ENCODE measurements at regions not wholly inside any gene's neighbourhood (a gene's known extent, or its start where the extent isn't known, plus 50 kb on each side); places are given as distances from the start of the nearest gene placed in this dataset.

DNA sequence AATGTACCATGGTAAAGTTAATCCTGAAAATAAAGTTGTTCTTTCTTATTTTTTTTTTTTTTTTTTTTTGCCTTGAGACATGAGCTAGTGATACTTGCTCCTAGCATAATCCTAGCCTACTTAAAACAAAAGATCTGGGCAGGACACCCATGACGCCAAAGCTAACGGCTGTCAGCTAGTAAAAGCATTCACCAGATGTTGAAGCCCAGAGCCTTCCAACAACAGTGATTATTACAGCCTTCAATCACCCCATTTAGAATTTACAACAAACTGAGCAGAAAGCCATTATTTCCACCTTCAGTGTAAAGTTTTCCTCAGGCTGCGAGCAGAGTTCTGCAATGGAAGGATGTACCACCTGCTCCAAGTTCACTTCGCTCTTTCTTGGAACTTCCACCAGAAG lies 259.5 kb downstream of the SP3 start:
- TF ChIP-seq, protein P1, sequence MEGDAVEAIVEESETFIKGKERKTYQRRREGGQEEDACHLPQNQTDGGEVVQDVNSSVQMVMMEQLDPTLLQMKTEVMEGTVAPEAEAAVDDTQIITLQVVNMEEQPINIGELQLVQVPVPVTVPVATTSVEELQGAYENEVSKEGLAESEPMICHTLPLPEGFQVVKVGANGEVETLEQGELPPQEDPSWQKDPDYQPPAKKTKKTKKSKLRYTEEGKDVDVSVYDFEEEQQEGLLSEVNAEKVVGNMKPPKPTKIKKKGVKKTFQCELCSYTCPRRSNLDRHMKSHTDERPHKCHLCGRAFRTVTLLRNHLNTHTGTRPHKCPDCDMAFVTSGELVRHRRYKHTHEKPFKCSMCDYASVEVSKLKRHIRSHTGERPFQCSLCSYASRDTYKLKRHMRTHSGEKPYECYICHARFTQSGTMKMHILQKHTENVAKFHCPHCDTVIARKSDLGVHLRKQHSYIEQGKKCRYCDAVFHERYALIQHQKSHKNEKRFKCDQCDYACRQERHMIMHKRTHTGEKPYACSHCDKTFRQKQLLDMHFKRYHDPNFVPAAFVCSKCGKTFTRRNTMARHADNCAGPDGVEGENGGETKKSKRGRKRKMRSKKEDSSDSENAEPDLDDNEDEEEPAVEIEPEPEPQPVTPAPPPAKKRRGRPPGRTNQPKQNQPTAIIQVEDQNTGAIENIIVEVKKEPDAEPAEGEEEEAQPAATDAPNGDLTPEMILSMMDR (IDR thresholded peaks at IDR 0.05; ENCODE audit: low read depth, low read length), result no peak

DNA sequence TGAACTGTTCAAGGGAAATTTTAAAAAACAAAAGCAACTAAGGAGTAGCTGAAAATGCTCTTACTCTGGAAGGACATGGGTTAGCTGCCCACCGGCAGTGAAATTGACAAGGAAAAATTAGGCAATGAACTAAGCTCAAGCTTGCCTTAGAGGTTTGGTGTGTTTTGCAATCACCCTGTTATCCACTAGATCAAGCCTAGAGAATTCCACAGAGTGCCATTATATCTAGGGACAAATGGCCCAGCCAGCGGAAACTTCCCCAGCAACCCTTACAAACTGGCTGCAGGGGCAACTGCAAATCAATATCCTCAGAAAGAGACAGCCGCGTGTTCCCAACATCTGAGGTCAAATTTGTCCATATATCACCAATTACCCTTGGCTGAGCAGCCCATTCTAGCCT lies 258.2 kb downstream of the SP3 start:
- TF ChIP-seq, protein P1 (IDR thresholded peaks at IDR 0.05; ENCODE audit: low read depth, low read length), result no peak
- H3K4me3 ChIP-seq (ENCODE audit: low read depth, low read length), result no peak overlapping the region

More for the DNA sequence above, 259.5 kb downstream of the SP3 start:
- H3K4me3 ChIP-seq (ENCODE audit: low read depth, low read length), result no peak overlapping the region

DNA sequence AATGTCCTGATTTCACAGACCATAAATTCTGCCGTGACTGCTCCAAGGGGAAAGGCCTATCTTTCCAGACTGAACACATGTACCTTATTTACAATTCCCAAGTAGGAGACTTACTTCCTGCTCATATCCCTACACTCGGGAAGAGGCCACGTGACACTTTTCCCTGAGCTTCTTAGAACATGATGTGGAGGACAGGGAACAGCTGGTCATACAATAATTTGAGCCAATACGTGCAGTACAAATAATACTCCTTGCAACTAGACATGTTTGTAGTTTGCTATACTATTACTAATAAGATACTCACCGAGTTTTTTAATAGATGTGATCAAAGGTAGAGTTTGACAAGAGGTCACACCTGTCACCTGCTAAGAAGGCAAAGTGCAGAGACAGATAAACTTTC lies 256.4 kb downstream of the SP3 start:
- no peak overlapping the region for H3K4me3 ChIP-seq (ENCODE audit: low read depth, low read length)
- TF ChIP-seq, protein P1 (IDR thresholded peaks at IDR 0.05; ENCODE audit: low read depth, low read length), result no peak

DNA sequence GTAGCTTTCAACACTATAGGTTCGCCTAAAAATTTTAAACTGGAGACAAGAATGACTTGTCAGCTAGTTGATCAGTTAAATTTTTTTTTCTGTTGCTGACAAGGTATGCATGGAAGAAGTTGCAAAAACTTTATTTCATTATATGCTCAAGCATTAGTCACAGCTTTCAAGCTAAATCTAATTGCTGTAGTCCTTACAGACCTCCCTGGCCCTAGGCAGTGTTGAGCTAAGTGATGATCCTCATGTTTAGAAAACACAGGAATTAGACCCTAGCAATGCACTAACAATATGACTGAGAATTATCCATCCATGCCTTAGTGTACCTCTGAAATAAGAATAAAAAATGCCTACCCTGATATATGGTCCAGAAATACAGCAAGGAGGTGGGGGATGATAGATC lies 253.4 kb downstream of the SP3 start:
- TF ChIP-seq, protein P1 (IDR thresholded peaks at IDR 0.05; ENCODE audit: low read depth, low read length), result no peak
- H3K4me3 ChIP-seq (ENCODE audit: low read depth, low read length), result no peak overlapping the region

DNA sequence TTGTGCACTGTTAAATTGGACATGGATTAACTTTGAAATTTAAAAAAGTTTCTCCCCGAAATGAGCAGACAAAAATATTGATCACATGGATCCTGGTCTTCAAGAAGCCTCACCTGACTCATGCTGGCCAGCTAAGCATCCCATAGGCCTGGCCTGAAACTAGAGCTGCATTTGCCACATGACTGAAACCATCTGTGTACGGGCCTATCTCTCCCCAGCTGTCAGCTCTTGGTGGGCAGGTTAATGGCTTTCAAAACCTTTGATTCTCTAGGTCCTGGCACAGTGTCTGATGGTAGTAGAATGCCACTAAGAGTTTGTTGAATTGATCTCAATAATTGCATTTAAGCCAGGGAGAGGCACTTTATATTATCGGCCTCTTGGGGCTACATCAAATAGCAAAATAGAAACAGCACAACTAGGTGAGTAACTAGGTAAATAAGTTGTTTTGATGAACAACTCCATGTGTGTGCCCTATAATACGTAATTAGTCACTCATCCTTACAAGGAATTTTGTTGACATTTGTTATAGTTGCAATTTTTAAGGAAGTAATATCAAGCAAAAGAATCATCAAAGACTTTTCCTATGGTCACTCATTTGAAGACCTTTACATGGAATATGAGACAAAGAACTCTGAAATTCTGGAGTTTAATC lies 251.1 kb downstream of the SP3 start:
- TF ChIP-seq, protein P1 (IDR thresholded peaks at IDR 0.05; ENCODE audit: low read depth, low read length), result no peak
- no peak overlapping the region for H3K4me3 ChIP-seq (ENCODE audit: low read depth, low read length)

DNA sequence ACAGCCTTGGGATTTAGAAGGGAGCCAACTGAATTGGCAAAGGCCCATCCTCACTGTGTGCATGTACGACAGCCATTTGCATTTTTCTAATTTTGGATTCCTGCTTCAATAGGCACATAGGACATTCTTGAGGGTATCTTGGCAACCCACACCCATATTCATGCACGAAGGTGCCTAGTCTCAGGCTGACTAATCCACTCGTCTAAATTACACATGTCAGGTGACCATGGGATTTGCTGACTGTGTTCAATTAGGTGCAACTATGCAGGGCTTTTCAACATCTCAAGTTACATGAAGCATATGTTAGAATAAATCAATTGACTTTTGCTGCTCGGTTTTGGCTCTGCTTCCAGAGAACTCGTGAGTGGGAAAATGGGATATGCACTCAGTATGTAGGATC lies 249.7 kb downstream of the SP3 start:
- H3K4me3 ChIP-seq (ENCODE audit: low read depth, low read length), result no peak overlapping the region
- TF ChIP-seq, protein P1 (IDR thresholded peaks at IDR 0.05; ENCODE audit: low read depth, low read length), result no peak

DNA sequence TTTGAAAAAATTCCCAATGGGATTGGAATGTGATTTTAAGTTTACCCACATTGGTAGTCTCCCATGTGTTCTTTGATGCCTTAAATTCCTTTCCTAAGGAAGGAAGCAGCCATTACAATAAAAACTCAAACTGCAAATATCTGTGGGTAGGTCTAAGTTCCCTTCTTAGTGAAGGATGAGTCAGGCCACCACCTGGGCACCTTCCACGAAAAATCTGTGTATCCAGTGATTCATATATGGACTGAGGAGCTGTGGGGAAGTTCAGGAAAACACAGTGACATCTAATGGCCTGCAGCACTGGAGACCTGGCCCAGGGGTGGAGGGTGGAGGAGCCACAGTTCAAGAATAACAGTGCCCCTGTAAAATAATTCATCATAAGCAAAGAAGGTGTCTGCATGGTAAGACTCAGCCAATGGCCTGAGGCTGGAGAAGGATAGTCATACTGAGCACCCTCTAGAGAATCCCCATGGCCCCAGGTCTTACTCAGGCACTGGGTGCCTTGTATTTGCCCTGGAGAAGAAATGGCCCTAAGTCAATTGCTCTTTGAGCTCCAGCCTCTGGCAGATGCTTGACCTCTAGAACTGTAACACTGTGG lies 248.6 kb downstream of the SP3 start:
- TF ChIP-seq, protein P1 (IDR thresholded peaks at IDR 0.05; ENCODE audit: low read depth, low read length), result no peak
- no peak overlapping the region for H3K4me3 ChIP-seq (ENCODE audit: low read depth, low read length)

All from WI38 (cell line).